HUES6 (cell line): ENCODE measurements at regions not wholly inside any gene's neighbourhood (a gene's known extent, or its start where the extent isn't known, plus 50 kb on each side); places are given as distances from the start of the nearest gene placed in this dataset.

ENCODE experiments used
- H3K27ac ChIP-seq: 2 replicates; pipeline ENCODE4 v1.7.0; 2013; ENCODE audit warnings: low read depth, mild to moderate bottlenecking, low read length, inconsistent platforms
- H3K27me3 ChIP-seq: 2 replicates; pipeline ENCODE4 v1.6.1; 2013; ENCODE audit warnings: low read length; ENCODE audit not compliant: control insufficient read depth, insufficient read depth
- H3K36me3 ChIP-seq: 2 replicates; pipeline ENCODE4 v1.6.1; 2013; ENCODE audit warnings: low read length; ENCODE audit not compliant: control insufficient read depth, insufficient read depth
- H3K4me1 ChIP-seq: 2 replicates; pipeline ENCODE4 v1.6.1; 2013; ENCODE audit warnings: low read length; ENCODE audit not compliant: control insufficient read depth, insufficient read depth
- H3K4me3 ChIP-seq: 2 replicates; pipeline ENCODE4 v1.5.1; 2013; ENCODE audit warnings: low read depth, low read length
- H3K9ac ChIP-seq: one replicate; pipeline ENCODE4 v1.6.1; 2013; ENCODE audit warnings: mild to moderate bottlenecking, low read length
- H3K9me3 ChIP-seq: 2 replicates; pipeline ENCODE4 v1.6.1; 2013; ENCODE audit warnings: low read depth, low read length; ENCODE audit not compliant: control insufficient read depth, insufficient read depth

DNA sequence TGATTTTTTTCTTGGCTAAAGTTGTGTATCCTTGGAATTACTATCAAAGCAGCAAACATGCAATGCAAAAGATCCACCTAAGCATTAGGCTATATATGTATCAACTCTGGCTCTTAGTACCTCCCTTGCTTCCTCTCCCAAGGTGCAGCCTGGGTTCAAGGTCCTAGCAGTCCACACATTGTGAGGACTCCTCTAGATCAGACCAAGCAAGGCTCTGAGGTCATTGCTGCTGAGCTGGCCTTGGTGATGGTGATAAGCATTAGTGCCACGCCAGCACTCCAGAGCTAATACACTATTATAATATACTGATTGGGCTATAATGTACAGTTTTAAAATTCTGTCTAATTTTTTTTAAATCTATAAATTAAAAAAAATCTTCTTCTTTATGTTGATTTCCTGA lies 196.9 kb upstream of the BTG1 start:
- Histone ChIP-seq H3K36me3 (no peaks in the 10 kb centered on the region), H3K27ac (no peak overlapping the region), H3K4me3 (no peak overlapping the region), H3K4me1 (no peaks in the 10 kb centered on the region), H3K9ac (no peak overlapping the region), H3K9me3 (peaks cover 6% of the 10 kb centered on the region), H3K27me3 (no peaks in the 10 kb centered on the region)

DNA sequence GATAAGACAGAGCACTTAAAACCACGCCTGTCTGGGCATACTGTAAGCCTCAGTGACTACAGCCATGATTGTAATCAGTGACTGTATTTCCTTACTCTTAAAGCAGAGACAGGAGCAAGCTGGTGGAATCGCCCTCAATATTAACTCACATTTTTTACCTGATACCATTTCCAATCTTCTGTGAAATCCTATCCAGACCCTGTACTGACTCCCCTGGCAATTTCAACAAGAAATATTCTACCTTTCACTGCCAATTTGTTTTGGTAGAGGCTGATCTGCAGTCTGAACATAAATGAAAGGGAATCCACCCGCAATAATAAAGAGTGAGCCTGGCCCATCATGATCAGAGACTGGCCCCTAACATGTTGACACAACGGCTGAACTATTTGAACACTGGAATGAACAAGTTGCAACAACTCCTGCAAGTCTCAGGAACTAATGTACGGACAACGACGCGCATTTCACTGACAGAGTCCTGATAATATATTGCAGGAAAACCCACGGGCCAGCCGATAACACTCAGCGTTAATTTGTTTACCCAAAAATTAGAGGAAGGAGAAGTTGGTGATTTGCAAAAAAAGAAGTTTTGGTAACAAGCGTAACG lies 195.5 kb upstream of the BTG1 start:
- no peaks in the 10 kb centered on the region for H3K9me3 ChIP-seq
- H3K27ac ChIP-seq, result no peak overlapping the region
- H3K4me1 ChIP-seq, result no peaks in the 10 kb centered on the region
- no peak overlapping the region for H3K9ac ChIP-seq
- no peaks in the 10 kb centered on the region for H3K27me3 ChIP-seq
- no peaks in the 10 kb centered on the region for H3K36me3 ChIP-seq
- no peak overlapping the region for H3K4me3 ChIP-seq

DNA sequence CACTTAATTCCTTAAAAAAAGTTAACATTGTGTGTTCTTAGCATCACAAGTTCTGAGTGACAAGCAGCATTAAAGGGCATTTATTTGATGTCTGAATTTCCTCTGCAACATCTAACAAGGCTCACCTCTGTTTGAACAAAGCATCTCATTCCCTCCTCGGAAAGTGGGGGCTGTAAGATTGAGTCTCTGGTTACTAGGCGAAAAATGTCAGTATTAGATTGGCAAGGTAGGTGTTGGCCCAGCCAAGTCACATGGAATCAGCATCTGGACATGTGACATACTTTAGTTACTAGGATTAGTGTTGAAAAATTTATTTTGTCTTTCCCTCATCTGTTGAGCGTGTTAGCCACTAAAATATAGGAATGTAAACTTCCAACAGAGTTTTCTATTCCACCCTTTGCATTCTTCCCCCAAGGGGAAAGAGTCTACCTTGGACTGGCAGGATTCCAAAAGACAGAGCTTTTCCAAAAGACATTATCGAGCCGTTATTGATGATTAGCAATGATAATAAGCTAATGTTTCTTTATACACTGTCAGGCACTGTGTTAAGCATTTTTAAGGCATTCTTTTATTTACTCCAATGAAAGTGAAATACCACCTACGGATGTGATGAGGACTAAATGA lies 194.9 kb upstream of the BTG1 start:
- Histone ChIP-seq H3K4me1 (no peaks in the 10 kb centered on the region), H3K27ac (no peak overlapping the region), H3K9me3 (no peaks in the 10 kb centered on the region), H3K4me3 (no peak overlapping the region), H3K36me3 (no peaks in the 10 kb centered on the region), H3K9ac (no peak overlapping the region), H3K27me3 (no peaks in the 10 kb centered on the region)

DNA sequence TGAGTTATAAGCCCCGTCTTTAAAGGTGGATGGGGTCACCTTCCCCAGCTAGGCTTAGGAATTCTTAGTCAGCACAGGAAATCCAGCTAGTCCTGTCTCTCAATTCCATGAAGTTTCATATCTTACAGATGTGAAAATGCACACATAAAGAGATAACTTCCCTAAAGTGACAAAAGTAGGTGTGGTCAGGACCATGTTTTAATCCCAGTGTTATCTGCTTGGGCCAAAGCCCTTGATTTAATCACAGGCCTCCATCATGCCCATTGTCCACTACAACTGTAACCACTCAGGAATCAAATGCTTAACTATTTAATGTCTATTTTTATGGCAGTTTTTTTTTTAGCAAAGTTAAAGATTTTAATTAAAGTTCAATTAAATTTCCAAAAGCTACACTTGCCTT lies 194.4 kb upstream of the BTG1 start:
- Histone ChIP-seq H3K4me3 (no peak overlapping the region), H3K27ac (no peak overlapping the region), H3K36me3 (no peaks in the 10 kb centered on the region)

DNA sequence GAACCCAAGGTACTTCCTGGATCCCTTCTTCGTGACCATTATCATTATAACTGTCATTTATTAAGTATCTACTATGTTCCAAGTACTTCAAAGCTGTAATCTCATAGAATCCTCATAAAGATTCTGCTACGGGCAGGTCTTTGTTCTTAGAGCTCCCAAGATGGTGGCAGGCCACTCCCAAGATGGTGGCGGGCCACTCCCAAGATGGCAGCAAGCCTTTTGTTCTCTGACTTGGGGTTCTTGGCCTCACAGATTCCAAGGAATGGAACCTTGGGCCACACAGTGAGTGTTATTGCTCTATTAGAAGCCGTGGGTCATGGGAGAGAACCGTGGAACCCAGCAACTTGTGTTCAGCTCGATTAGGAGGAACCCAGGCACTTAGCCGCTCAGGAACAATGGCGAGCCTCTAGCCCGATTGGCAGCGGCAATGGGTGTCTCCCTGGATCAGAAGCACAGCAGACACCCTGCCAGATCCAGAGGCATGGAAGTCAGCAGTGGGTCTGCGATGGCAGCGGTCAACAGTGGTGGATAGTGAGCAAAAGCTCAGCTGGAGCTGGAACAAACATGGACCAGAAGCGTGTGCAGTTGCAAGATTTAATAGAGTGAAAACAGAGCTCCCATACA lies 193.7 kb upstream of the BTG1 start:
- Histone ChIP-seq H3K27ac (no peak overlapping the region), H3K4me3 (no peak overlapping the region), H3K9me3 (no peaks in the 10 kb centered on the region), H3K9ac (no peak overlapping the region), H3K36me3 (no peaks in the 10 kb centered on the region), H3K27me3 (no peaks in the 10 kb centered on the region), H3K4me1 (no peaks in the 10 kb centered on the region)

More for the DNA sequence above, 194.4 kb upstream of the BTG1 start:
- no peak overlapping the region for H3K9ac ChIP-seq
- no peaks in the 10 kb centered on the region for H3K4me1 ChIP-seq
- no peaks in the 10 kb centered on the region for H3K27me3 ChIP-seq
- H3K9me3 ChIP-seq, result no peaks in the 10 kb centered on the region

DNA sequence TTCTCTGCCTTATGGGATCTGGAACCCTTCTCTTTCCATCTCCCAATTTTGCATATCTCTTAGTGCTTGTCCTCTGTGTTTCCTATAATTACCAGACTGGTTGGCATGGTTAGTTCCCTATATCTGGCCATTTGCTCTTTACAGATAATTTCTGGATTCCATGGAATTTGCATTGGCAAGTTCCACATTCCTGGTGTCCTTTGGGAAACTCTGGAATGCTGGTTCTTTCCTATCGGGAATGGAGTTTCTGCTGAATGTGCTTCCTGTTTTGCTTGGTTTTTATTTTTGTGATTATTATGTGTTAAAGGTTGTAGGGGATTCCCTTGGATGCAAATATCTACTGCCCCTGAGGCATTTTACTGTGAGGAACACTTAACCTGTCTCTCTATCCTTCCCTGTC lies 193.0 kb upstream of the BTG1 start:
- no peaks in the 10 kb centered on the region for H3K36me3 ChIP-seq
- H3K27ac ChIP-seq, result no peak overlapping the region
- no peaks in the 10 kb centered on the region for H3K27me3 ChIP-seq
- no peaks in the 10 kb centered on the region for H3K4me1 ChIP-seq
- no peak overlapping the region for H3K4me3 ChIP-seq
- H3K9ac ChIP-seq, result no peak overlapping the region
- no peaks in the 10 kb centered on the region for H3K9me3 ChIP-seq

DNA sequence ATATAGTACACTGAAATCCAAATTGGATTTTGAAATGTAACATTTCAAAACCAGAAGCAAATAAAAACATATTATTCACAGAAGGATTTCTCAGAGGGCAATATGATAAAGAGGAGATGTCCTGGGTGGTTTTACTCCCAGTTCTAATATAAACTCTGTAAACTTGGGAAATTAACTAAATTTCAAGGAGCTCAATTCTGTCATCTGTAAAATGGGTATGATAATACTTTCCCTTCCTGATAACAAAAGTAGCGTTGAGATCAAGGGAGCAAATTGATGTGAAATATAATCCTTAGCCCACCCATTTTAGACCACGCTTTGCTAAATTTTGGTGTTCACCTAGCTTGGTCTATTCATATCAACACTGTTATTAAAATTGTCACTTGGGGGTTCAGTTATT lies 192.5 kb upstream of the BTG1 start:
- Histone ChIP-seq H3K4me1 (no peaks in the 10 kb centered on the region), H3K27ac (no peak overlapping the region), H3K4me3 (no peak overlapping the region), H3K27me3 (no peaks in the 10 kb centered on the region), H3K9ac (no peak overlapping the region), H3K36me3 (no peaks in the 10 kb centered on the region), H3K9me3 (no peaks in the 10 kb centered on the region)

DNA sequence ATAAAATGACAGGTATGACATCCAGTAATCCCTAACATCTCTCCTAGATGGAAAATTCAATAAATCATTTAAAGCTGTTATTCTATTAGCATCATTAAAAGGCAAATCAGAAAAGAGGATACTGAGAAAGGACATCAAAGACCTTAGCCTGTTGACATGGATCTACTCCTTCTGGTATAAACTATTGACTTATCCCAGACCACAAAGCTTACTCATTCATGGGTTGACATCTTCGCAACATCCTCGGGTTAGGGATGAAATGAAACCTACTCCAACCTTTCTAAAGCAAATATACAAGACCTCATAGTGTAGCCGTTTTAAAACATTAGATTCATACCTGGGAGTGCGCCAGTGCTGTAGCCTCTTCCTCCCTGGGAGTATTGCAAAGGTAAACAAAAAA lies 191.5 kb upstream of the BTG1 start:
- H3K27ac ChIP-seq, result no peak overlapping the region
- no peaks in the 10 kb centered on the region for H3K4me1 ChIP-seq
- H3K27me3 ChIP-seq, result no peaks in the 10 kb centered on the region

DNA sequence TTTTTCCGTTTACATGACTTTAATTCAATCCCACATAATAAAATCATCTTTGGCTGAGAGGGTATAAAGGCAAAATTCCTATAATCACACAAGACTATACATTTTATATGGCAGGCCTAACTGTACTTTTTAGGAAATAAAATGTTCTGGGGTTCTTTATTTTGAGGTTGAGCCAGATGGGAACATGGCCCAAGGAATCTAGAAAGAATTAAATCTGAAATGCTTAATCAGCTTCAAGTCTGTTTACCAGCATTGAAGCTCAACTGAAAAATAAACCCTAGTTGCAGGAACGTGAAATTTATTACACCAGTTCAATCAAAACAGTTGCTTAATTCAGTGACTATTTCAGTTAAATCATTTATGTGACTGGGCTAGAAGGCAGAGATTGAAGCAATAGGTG lies 191.0 kb upstream of the BTG1 start:
- no peak overlapping the region for H3K27ac ChIP-seq
- H3K9me3 ChIP-seq, result no peaks in the 10 kb centered on the region

More for the DNA sequence above, 191.5 kb upstream of the BTG1 start:
- no peak overlapping the region for H3K9ac ChIP-seq
- H3K4me3 ChIP-seq, result no peak overlapping the region
- no peaks in the 10 kb centered on the region for H3K9me3 ChIP-seq
- H3K36me3 ChIP-seq, result no peaks in the 10 kb centered on the region

DNA sequence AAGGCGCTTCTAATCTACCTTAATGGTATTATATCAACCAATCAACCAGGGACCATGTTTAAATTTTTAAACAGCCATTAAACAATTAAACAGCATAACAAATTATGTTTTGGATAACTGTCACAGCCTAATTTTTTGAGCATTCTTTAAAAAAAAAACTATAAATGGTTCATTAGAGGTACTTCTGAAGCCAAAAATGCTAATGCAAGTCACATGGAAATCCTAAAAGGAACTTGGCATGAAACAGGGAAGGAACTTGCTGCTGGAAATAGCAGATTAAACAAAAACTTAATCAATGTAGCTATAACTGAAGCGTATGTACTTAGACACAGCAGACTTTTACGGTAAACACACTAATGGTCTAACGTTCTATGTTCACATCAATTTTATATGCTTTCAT lies 190.2 kb upstream of the BTG1 start:
- no peak overlapping the region for H3K4me3 ChIP-seq

More for the DNA sequence above, 191.0 kb upstream of the BTG1 start:
- no peaks in the 10 kb centered on the region for H3K4me1 ChIP-seq
- H3K9ac ChIP-seq, result no peak overlapping the region
- H3K36me3 ChIP-seq, result no peaks in the 10 kb centered on the region
- H3K27me3 ChIP-seq, result no peaks in the 10 kb centered on the region
- no peak overlapping the region for H3K4me3 ChIP-seq

DNA sequence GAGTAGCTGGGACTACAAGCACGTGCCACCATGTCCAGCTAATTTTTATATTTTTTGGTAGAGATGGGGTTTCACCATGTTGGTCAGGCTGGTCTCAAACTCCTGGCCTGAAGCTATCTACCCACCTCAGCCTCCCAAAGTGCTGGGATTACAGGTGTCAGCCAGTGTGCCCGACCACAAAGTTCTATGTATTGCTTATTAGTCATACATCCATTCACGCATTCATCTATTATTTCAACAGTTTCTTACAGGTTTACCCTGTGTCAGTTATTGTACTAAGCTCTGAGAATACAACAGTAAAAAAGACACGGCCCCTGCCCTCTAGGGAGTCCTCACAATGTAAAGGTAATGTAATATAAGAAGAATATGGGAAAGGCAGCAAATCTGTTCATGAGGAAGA lies 188.9 kb upstream of the BTG1 start:
- Histone ChIP-seq H3K36me3 (no peaks in the 10 kb centered on the region), H3K9me3 (no peaks in the 10 kb centered on the region), H3K4me1 (no peaks in the 10 kb centered on the region), H3K27ac (no peak overlapping the region), H3K27me3 (no peaks in the 10 kb centered on the region), H3K9ac (no peak overlapping the region), H3K4me3 (no peak overlapping the region)

More for the DNA sequence above, 190.2 kb upstream of the BTG1 start:
- Histone ChIP-seq H3K9ac (no peak overlapping the region), H3K27ac (no peak overlapping the region), H3K9me3 (no peaks in the 10 kb centered on the region), H3K36me3 (no peaks in the 10 kb centered on the region), H3K27me3 (no peaks in the 10 kb centered on the region), H3K4me1 (no peaks in the 10 kb centered on the region)
